Tibial nerve (tissue), 3 donors: ENCODE measurements at regions not wholly inside any gene's neighbourhood (a gene's known extent, or its start where the extent isn't known, plus 50 kb on each side); places are given as distances from the start of the nearest gene placed in this dataset.

Experiments
- CTCF ChIP-seq, 5 experiments: fragments of 200-600 bp in 3 of 5; fragments of 450-650 bp in 2 of 5; sonication (generic) in 3 of 5; IDR thresholded peaks; one replicate each; pipeline ENCODE4 v1.5.1; 2016 to 2019; ENCODE audit warnings: antibody characterized with exemption in 5 of 5, mild to moderate bottlenecking in 3 of 5, moderate library complexity in 2 of 5
- POLR2A ChIP-seq, 2 donors: fragments of 450-650 bp; IDR thresholded peaks; one replicate each; pipeline ENCODE4 v1.6.1; 2017; ENCODE audit warnings: antibody characterized with exemption in 2 of 2, mild to moderate bottlenecking in 2 of 2, moderate library complexity in 2 of 2

- TF ChIP-seq CTCF (IDR thresholded peaks at IDR 0.05), result no peak
- TF ChIP-seq POLR2A (IDR thresholded peaks at IDR 0.05), result no peak
These were observed 157.5 kb downstream of the TRIM29 start for GRCh38 chr11:119980431-119980830.
